ENCODE measurements at regions not wholly inside any gene's neighbourhood (a gene's known extent, or its start where the extent isn't known, plus 50 kb on each side); places are given as distances from the start of the nearest gene placed in this dataset.
"Not testable (repeated sequence)": the region's sequence is repeated elsewhere in the genome, so short reads cannot be mapped to it uniquely, and the experiment has no call there.

DNA sequence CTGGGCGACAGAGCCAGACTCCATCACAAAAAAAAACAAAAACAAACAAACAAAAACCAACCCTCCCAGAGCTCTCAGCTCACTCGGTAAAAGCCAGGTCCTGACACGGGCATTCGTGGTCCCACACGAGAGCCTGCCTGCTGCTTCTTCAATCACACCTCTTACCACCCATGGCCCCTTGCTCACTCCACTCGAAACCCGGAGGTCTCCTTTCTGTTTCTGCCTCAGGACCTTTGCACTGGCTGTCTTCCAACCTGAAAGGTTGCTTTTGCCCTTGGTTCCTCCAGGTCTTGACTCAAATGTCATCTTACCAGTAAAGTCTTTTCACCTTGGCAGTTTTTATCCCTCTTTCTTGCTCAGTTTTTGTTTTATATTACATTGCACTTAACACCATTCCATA, 169.6 kb downstream of the EVX1 start:
- no peak for DNase-seq (ENCODE audit: low spot score)

DNA sequence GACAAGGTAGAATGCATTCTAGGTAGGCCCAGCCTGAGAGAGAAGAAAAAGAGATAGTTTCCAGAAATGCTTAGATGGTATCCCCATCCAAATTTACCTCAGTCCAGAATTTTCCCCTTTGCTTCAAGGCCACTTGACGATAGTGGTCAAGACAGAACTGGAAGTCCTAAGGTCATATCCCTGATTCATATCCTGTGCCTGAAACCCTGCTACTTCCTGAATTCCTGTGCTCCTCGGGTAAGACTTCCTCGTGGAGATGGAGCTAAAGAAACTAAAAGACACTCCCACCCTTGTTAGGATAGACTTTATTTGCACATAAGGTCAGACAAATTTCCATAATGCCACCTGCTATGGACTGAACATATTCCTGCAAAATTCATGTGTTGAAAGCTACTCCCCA, 175.9 kb downstream of the EVX1 start:
- no peak for DNase-seq (ENCODE audit: low spot score)

GRCh38 chr7:27419581-27420177, 177.1 kb downstream of the EVX1 start:
- no peak for DNase-seq (ENCODE audit: low spot score)

DNA sequence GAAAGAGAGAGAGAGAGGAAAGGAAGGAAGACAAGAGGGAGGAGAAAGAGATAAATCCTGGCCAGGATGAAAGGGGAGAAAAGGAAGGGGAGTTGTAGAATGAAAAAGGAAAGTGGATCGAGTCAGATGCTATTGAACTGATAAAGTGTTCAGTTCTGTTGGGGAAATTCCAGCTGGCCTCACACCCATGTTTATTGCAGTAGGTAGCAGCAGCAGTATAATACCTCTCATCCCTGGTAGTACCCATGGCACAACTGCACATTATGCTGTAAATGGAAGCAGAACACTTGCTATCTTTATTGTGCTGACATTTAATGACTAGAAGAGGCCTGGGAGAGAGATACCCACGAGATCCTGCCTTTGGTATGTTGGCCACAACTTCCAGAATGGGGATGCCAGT, 178.1 kb downstream of the EVX1 start:
- DNase-seq (ENCODE audit: low spot score): no peak

DNA sequence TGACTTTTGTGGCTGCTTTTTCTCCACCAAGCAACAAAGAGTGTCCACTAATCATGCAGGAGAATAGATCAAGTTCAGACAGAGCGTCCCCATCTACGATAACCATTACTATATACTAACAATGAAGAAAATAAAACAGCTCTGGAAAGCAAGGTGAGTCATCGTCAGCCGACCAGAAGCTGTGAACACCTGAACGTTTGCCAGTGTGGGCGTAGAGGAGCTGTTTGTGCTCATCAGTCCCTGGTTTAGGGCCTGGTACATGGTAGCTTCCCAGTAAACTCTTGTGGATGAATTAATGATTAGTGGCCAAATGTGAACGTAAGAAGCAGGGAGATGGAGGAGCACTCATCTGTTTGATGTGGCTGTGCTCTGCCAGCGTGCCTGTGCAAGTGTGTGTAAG, 180.7 kb downstream of the EVX1 start:
- DNase-seq (ENCODE audit: low spot score): peak; percentile 14

DNA sequence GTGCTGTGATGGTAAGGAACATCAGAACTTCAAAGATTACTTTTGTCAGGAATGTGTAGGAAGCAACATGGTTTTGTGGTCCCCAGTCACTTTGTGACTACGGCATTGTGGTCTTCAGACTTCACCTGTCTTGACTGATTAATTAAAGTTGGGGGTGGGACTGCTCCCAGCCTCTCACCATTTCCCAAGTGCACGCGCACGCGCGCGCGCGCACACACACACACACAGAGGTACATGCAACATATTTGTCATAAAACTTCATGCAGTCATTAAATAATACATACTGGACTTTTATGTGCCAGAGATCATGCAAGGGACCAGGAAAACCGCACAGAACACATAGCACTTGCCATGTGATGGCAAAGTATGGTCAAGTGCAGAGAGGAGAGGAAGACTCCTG, 181.2 kb downstream of the EVX1 start:
- no peak for DNase-seq (ENCODE audit: low spot score)

GRCh38 chr7:27424231-27424630, 181.6 kb downstream of the EVX1 start:
- no peak for DNase-seq (ENCODE audit: low spot score)

- no peak for DNase-seq (ENCODE audit: low spot score)
Observed at GRCh38 chr7:27424749-27425148, 182.1 kb downstream of the EVX1 start.

GRCh38 chr7:27427416-27427815, 184.8 kb downstream of the EVX1 start:
- DNase-seq (ENCODE audit: low spot score): no peak

- DNase-seq (ENCODE audit: low spot score): no peak
Observed at GRCh38 chr7:27430105-27430504, 187.5 kb downstream of the EVX1 start.

GRCh38 chr7:27431465-27431864, 188.9 kb downstream of the EVX1 start:
- no peak for DNase-seq (ENCODE audit: low spot score)

DNA sequence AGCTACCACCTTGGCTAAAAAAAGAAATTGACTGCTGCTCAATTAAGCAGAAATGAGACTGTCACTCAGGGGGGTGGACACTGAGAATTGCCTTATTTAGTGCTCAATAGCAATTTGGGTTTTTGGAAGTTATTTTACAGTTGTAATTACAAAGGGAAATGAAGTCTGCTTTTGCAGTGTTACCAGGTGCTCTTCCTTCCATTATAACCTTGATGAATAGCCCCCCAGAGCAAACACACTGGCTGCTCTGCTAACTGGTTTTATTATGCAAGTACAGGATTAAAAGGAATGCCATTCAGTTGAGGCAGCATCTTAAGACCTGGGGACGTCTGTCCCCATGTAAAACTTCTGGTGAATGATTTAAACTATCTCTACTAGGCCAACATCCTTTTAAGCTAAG, 191.0 kb downstream of the EVX1 start:
- DNase-seq (ENCODE audit: low spot score): no peak

- no peak for DNase-seq (ENCODE audit: low spot score)
Observed at GRCh38 chr7:27434756-27435400, 192.3 kb downstream of the EVX1 start.

DNA sequence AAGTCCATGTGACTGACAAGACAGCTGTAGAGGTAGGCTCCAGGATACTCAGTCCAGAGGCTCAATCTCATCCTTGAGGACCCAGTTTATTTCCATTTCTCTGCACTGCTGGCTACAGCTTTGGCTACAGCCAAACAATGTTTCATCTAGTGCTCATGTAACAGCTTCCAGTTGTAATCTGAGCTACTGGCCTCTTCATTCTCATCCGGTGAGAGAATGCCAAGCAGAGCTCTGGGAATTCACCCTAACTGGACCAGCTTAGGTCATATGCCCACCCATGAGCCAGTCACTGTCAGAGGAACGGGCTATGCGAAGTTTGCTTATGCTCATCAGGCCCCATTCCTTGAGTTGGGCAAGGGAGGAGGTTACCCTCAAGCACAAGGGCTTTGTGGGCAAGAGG, 192.9 kb downstream of the EVX1 start:
- no peak for DNase-seq (ENCODE audit: low spot score)

GRCh38 chr7:27438881-27439589, 196.4 kb downstream of the EVX1 start:
- DNase-seq (ENCODE audit: low spot score): no peak

- peak; percentile 63 for DNase-seq (ENCODE audit: low spot score)
Observed at GRCh38 chr7:27442455-27442854, 199.9 kb downstream of the EVX1 start.

- DNase-seq (ENCODE audit: low spot score): not testable (repeated sequence)
Observed at GRCh38 chr7:27449046-27449445, 206.4 kb downstream of the EVX1 start.

DNA sequence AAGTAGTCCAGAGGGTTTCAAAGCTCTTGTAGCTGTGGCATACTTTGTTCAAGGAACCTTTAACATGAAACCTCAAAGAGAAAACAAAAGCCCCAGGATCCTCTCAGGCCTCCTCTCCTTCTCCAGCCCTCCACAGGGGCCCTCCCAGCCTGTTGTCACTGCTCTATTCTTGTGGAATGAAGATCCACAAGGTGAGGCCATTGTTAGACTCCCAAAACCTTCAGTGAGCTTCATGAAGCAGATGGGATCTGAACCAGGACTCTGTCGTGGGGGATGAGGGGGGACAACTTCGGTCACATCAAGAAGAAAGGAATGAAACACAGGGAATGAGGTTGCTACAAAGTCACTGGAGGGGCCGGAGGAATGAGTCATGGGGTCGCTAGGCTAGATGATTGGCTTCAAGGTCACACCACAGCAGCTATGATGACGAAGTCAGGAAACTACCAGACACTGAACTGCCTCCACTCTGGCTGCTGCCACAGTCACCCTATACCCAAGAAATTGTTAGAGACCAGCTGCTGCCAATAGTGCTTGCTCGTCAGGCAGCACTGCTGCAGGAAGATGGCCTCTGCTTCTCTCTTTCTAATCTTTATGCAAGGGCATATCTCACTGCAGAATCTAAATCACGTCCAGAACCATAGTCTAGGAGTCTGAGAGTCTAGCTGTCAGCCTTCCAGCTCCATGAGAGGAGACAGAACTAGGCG, 208.8 kb downstream of the HIBADH start:
- peak; percentile 25 for DNase-seq (ENCODE audit: low spot score)

DNA sequence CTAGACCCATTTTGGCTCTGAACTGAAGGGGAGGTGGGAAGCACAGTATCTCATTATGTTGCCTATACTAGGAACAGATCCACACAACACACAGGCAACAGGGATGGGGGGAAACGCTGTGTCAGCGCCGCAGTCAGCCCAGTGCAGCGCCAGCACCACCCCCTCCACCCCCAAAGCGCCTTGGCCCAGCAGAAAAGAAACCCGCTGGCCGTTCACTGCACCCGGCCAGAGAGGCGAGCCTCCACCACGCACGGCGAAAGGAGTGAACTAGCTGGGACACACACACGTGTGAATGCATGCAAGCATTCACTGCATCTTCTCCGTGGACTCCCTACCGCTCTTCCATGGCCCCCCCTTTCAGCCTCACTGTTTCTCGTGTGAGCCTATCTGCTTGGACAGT, 205.6 kb downstream of the HIBADH start:
- not testable (repeated sequence) for DNase-seq (ENCODE audit: low spot score)

GRCh38 chr7:27457603-27458565, 204.8 kb downstream of the HIBADH start:
- DNase-seq (ENCODE audit: low spot score): not testable (repeated sequence)

GRCh38 chr7:27459021-27459730, 203.5 kb downstream of the HIBADH start:
- no peak for DNase-seq (ENCODE audit: low spot score)
